B cell (primary cell): ENCODE measurements at regions not wholly inside any gene's neighbourhood (a gene's known extent, or its start where the extent isn't known, plus 50 kb on each side); places are given as distances from the start of the nearest gene placed in this dataset.

ENCODE experiments used
- CTCF ChIP-seq: fragments of 200-600 bp; IDR thresholded peaks from one replicate; pipeline ENCODE4 v1.8.0; 2022; ENCODE audit warnings: antibody characterized with exemption, mild to moderate bottlenecking
- EZH2 ChIP-seq: IDR thresholded peaks from 2 replicates; pipeline ENCODE4 v1.6.1; 2012; ENCODE audit warnings: borderline replicate concordance, low read depth, mild to moderate bottlenecking, moderate library complexity, low read length; ENCODE audit not compliant: insufficient read depth, poor library complexity, severe bottlenecking

GRCh38 chr7:69411018-69411417, 187.3 kb upstream of the AUTS2 start:
- no peak for TF ChIP-seq CTCF
- no peak for TF ChIP-seq EZH2
